HepG2 (cell line): ENCODE measurements at regions not wholly inside any gene's neighbourhood (a gene's known extent, or its start where the extent isn't known, plus 50 kb on each side); places are given as distances from the start of the nearest gene placed in this dataset.

Source experiments
- ATAC-seq: fragments of 200-7000 bp; cut with Tn5 transposase; 3 replicates; pipeline ENCODE4 v1.9.1; 2020; ENCODE audit warnings: mild to moderate bottlenecking, moderate library complexity
- BruUV-seq: library from RNA; stranded (reverse); fragments of 400-500 nt; replicated peaks from 2 replicates; lab custom pipeline; 2021; lab: Mats Ljungman, UMichigan
- CTCF ChIA-PET: fragments of 300-600 bp; formaldehyde crosslinking; extraction: SDS; loops from one replicate; lab custom pipeline; 2021; ENCODE audit warnings: low total read pairs, inconsistent platforms, low intra/inter-chr PET ratio; lab: Yijun Ruan, JAX
- POLR2A ChIA-PET: fragments of 350-600 bp; sonication (Branson Sonifier 250); formaldehyde crosslinking; loops from one replicate; lab custom pipeline; 2020; ENCODE audit warnings: antibody characterized with exemption, inconsistent platforms; lab: Yijun Ruan, JAX
- DNase-seq: peaks from one replicate; pipeline ENCODE4 v3.0.0-alpha.2; 2015; ENCODE audit warnings: low spot score
- FAIRE-seq: peaks from 3 replicates; lab custom pipeline; 2011; peaks lifted over from hg19 to GRCh38; lab: Jason Lieb, UNC
- H2AFZ ChIP-seq: one replicate; pipeline ENCODE4 v1.6.1; 2011; ENCODE audit warnings: low read length, inconsistent platforms
- H3K27ac ChIP-seq: fragments of 300-600 bp; 3 replicates; pipeline ENCODE4 v1.8.0; 2011; ENCODE audit warnings: mixed run types, mild to moderate bottlenecking, mixed read lengths, low read length, inconsistent platforms; ENCODE audit not compliant: insufficient read depth; ENCODE audit errors: extremely low read length
- H3K27me3 ChIP-seq, 2 experiments: fragments of 200-600 bp in 1 of 2; 2 replicates in 1 of 2; 3 replicates in 1 of 2; pipeline versions ENCODE4 v1.6.0 to v1.8.0; 2011; ENCODE audit warnings: low read length in 2 of 2, mild to moderate bottlenecking in 2 of 2, moderate library complexity in 2 of 2, inconsistent platforms in 1 of 2; ENCODE audit not compliant: insufficient read depth in 2 of 2, control insufficient read depth in 1 of 2
- H3K36me3 ChIP-seq, 2 experiments: fragments of 200-600 bp in 1 of 2; replicated peaks in 1 of 2; 2 replicates in 1 of 2; 3 replicates in 1 of 2; pipeline versions ENCODE4 v1.5.1 to v1.8.0; 2011; ENCODE audit warnings: low read length in 2 of 2, inconsistent platforms in 1 of 2; ENCODE audit not compliant: insufficient read depth in 2 of 2, control insufficient read depth in 1 of 2
- H3K4me1 ChIP-seq: 2 replicates; pipeline ENCODE4 v1.5.1; 2012; ENCODE audit warnings: low read length, inconsistent platforms; ENCODE audit not compliant: insufficient read depth
- H3K4me2 ChIP-seq: 2 replicates; pipeline ENCODE4 v1.6.0; 2011; ENCODE audit warnings: low read depth, low read length, inconsistent platforms
- H3K4me3 ChIP-seq, 3 experiments: fragments of 200-600 bp in 1 of 3; sonication (generic), shearing (Covaris generic) in 1 of 3; replicated peaks in 1 of 3; 2 replicates each; pipeline ENCODE4 v1.5.1; 2011 to 2016; ENCODE audit warnings: low read length in 3 of 3, inconsistent platforms in 2 of 3, low read depth in 2 of 3, mild to moderate bottlenecking in 2 of 3, control low read depth in 1 of 3, mixed read lengths in 1 of 3; ENCODE audit not compliant: insufficient read depth in 1 of 3
- H3K79me2 ChIP-seq: one replicate; pipeline ENCODE4 v1.6.1; 2011; ENCODE audit warnings: low read length, inconsistent platforms; ENCODE audit not compliant: insufficient read depth
- H3K9ac ChIP-seq: 2 replicates; pipeline ENCODE4 v1.6.0; 2011; ENCODE audit warnings: mild to moderate bottlenecking, low read depth, low read length, inconsistent platforms; ENCODE audit not compliant: insufficient read depth
- H3K9me3 ChIP-seq: 2 replicates; pipeline ENCODE4 v1.5.1; 2012; ENCODE audit warnings: mild to moderate bottlenecking, low read length
- H4K20me1 ChIP-seq: 2 replicates; pipeline ENCODE4 v1.6.0; 2011; ENCODE audit warnings: inconsistent platforms, mild to moderate bottlenecking, low read length, moderate library complexity; ENCODE audit not compliant: insufficient read depth
- CBX2 ChIP-seq, 2 experiments: fragments of 200-600 bp in 1 of 2; sonication (generic); formaldehyde crosslinking in 1 of 2; IDR thresholded peaks; 2 replicates each; pipeline versions ENCODE4 v1.7.0 to v1.8.1; 2018 to 2022; ENCODE audit warnings: low read depth in 2 of 2, low read length in 1 of 2, mild to moderate bottlenecking in 1 of 2, missing genetic modification reagents in 1 of 2
- HMG20B ChIP-seq: conservative IDR thresholded peaks from 2 replicates; pipeline ENCODE4 v1.6.1; 2016; ENCODE audit warnings: missing genetic modification reagents, missing compliant biosample characterization
- KDM1A ChIP-seq: IDR thresholded peaks from 2 replicates; pipeline ENCODE4 v1.6.1; 2016; ENCODE audit warnings: missing compliant biosample characterization
- MBNL3 ChIP-seq: fragments of 250-450 bp; sonication (Bioruptor Pico); conservative IDR thresholded peaks from 2 replicates; pipeline ENCODE4 v1.8.0; 2022; ENCODE audit warnings: mild to moderate bottlenecking, inconsistent platforms
- POLR2G ChIP-seq: fragments of 200-400 bp; formaldehyde crosslinking; IDR thresholded peaks from 2 replicates; pipeline ENCODE4 v1.6.1; 2018; ENCODE audit warnings: mild to moderate bottlenecking, low read depth, low read length, moderate library complexity
- SIN3A ChIP-seq: IDR thresholded peaks from 2 replicates; pipeline ENCODE4 v1.6.1; 2011; ENCODE audit warnings: low read depth, mild to moderate bottlenecking, control low read depth, low read length, borderline replicate concordance
- SMYD3 ChIP-seq: sonication (generic); formaldehyde crosslinking; IDR thresholded peaks from 2 replicates; pipeline ENCODE4 v1.8.1; 2023; ENCODE audit warnings: mild to moderate bottlenecking, missing genetic modification reagents
- SP5 ChIP-seq: IDR thresholded peaks from 2 replicates; pipeline ENCODE4 v1.6.1; 2016; ENCODE audit warnings: low read depth, borderline replicate concordance
- TOE1 ChIP-seq: sonication (generic); formaldehyde crosslinking; IDR thresholded peaks from 2 replicates; pipeline ENCODE4 v1.4.0; 2020; ENCODE audit warnings: mild to moderate bottlenecking, missing genetic modification reagents
- ZFP62 ChIP-seq: sonication (generic); formaldehyde crosslinking; IDR thresholded peaks from 2 replicates; pipeline ENCODE4 v1.4.0; 2020; ENCODE audit warnings: missing genetic modification reagents
- ZNF343 ChIP-seq: sonication (generic); formaldehyde crosslinking; IDR thresholded peaks from 2 replicates; pipeline ENCODE4 v1.4.0; 2020; ENCODE audit warnings: mild to moderate bottlenecking, missing genetic modification reagents
- ZNF496 ChIP-seq: sonication (generic); formaldehyde crosslinking; IDR thresholded peaks from 2 replicates; pipeline ENCODE4 v1.8.1; 2023; ENCODE audit warnings: mild to moderate bottlenecking, moderate library complexity, missing genetic modification reagents; ENCODE audit not compliant: insufficient replicate concordance
- ZNF761 ChIP-seq: sonication (generic); formaldehyde crosslinking; conservative IDR thresholded peaks from 2 replicates; pipeline ENCODE4 v1.4.0; 2020; ENCODE audit warnings: mild to moderate bottlenecking, missing genetic modification reagents
- WGBS: methylation state at CpG from one replicate; pipeline ENCODE4 v1.1.6; 2017; ENCODE audit warnings: low lambda C conversion rate; 5-methylcytosine and 5-hydroxymethylcytosine counted together
- in situ Hi-C: cut with HindIII; loops from 2 replicates; pipeline ENCODE4 v1.10.0; 2017; ENCODE audit warnings: low pct_unique_long_range_greater_than_20kb; ENCODE audit not compliant: extremely low pct_ligation_motif_present
- intact Hi-C: fragments of 100-400 bp; cut with micrococcal nuclease; formaldehyde crosslinking; loops from one replicate; pipeline ENCODE4 v1.10.0; 2022; ENCODE audit not compliant: unreplicated experiment
- TF ChIP-seq, protein P1 (sequence below): sonication (generic); formaldehyde crosslinking; IDR thresholded peaks from 2 replicates; pipeline ENCODE4 v1.4.0; 2020; ENCODE audit warnings: missing genetic modification reagents; ENCODE audit errors: not compliant biosample characterization
- TF ChIP-seq, protein P2 (sequence below): IDR thresholded peaks from 2 replicates; pipeline ENCODE4 v1.6.1; 2016; ENCODE audit warnings: mild to moderate bottlenecking

- TF ChIP-seq, protein P1, sequence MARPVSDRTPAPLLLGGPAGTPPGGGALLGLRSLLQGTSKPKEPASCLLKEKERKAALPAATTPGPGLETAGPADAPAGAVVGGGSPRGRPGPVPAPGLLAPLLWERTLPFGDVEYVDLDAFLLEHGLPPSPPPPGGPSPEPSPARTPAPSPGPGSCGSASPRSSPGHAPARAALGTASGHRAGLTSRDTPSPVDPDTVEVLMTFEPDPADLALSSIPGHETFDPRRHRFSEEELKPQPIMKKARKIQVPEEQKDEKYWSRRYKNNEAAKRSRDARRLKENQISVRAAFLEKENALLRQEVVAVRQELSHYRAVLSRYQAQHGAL (CRISPR knock-in tag) = no peak
- TF ChIP-seq SMYD3 (no peak), SIN3A (no peak), ZNF761 (CRISPR knock-in tag) (no peak), ZNF343 (CRISPR knock-in tag) (no peak)
Observed at GRCh38 chr3:117645561-117646242, 936.1 kb downstream of the TUSC7 start (continued).

DNA sequence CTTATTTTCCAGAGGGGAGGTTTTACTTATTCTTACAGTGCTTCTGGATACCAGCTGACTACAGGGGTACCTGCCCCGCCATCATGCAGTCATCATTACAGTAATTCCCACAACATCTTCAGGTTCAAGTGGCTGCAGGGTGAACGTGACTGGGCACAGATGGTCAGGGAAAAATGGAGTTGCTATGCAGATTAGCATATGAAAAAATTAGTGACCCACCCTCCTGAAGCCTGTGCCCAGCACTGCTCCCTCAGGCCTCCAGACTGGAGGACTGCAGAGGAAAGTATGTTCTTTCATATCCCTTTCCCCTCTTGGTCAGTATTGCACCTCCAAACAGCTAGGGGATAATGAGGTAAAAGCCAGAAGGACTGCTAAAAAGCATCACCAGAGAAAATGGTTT is 937.9 kb downstream of the TUSC7 start:
- H3K79me2 ChIP-seq = no peaks in the 10 kb centered on the region
- POLR2A ChIA-PET = no interaction called here
- 5% methylated on average over 2 of the region's 2 CpGs for WGBS
- intact Hi-C loops (no loop called here), in situ Hi-C loops (no loop called here)
- no TSS peak for BruUV-seq
- no peaks in the 10 kb centered on the region for H3K27me3 ChIP-seq
- no peak overlapping the region for H3K4me2 ChIP-seq
- no peaks in the 10 kb centered on the region for H3K36me3 ChIP-seq
- H3K9me3 ChIP-seq = no peaks in the 10 kb centered on the region
- no peaks in the 10 kb centered on the region for H3K4me1 ChIP-seq
- FAIRE-seq = no peak
- DNase-seq = no peak
- H3K27ac ChIP-seq = no peak overlapping the region
- no peak overlapping the region for H2AFZ ChIP-seq
- CTCF ChIA-PET = no interaction called here
- no peaks in the 10 kb centered on the region for H4K20me1 ChIP-seq
- no peak overlapping the region for H3K9ac ChIP-seq
- no peak overlapping the region for H3K4me3 ChIP-seq
- ATAC-seq = no peak
- TF ChIP-seq TOE1 (CRISPR knock-in tag) = no peak
- no peak for TF ChIP-seq MBNL3 (CRISPR knock-in tag)
- TF ChIP-seq SP5 = no peak
- no peak for TF ChIP-seq CBX2 (IDR thresholded peaks at IDR 0.05; ENCODE audit: low read depth, low read length)
- no peak for TF ChIP-seq CBX2 (CRISPR knock-in tag; IDR thresholded peaks at IDR 0.05; ENCODE audit: low read depth)
- no peak for TF ChIP-seq KDM1A (CRISPR knock-in tag)
- TF ChIP-seq ZFP62 (CRISPR knock-in tag) = no peak
- TF ChIP-seq POLR2G = no peak
- no peak for TF ChIP-seq HMG20B
- no peak for TF ChIP-seq ZNF496
- TF ChIP-seq, protein P2, sequence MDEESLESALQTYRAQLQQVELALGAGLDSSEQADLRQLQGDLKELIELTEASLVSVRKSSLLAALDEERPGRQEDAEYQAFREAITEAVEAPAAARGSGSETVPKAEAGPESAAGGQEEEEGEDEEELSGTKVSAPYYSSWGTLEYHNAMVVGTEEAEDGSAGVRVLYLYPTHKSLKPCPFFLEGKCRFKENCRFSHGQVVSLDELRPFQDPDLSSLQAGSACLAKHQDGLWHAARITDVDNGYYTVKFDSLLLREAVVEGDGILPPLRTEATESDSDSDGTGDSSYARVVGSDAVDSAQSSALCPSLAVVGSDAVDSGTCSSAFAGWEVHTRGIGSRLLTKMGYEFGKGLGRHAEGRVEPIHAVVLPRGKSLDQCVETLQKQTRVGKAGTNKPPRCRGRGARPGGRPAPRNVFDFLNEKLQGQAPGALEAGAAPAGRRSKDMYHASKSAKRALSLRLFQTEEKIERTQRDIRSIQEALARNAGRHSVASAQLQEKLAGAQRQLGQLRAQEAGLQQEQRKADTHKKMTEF (CRISPR knock-in tag) = no peak
